ENCODE measurements at regions not wholly inside any gene's neighbourhood (a gene's known extent, or its start where the extent isn't known, plus 50 kb on each side); places are given as distances from the start of the nearest gene placed in this dataset.

- Histone ChIP-seq H3K27ac (no peak overlapping the region), H3K36me3 (no peaks in the 10 kb centered on the region), H3K27me3 (no peaks in the 10 kb centered on the region), H3K4me3 (no peak overlapping the region), H3K4me1 (no peaks in the 10 kb centered on the region), H3K9me3 (no peaks in the 10 kb centered on the region)
- intact Hi-C loops (cut with DNase I), result no loop called here
- TF ChIP-seq EP300 (IDR thresholded peaks at IDR 0.05) (no peak), CTCF (IDR thresholded peaks at IDR 0.05) (no peak), POLR2AphosphoS5 (IDR thresholded peaks at IDR 0.05) (no peak), POLR2A (IDR thresholded peaks at IDR 0.05) (no peak)
- 88 to 91% methylated on average over 2 of the region's 2 CpGs for WGBS, 2 donors
- DNase-seq, result no peak
Measured at GRCh38 chr1:188382851-188383250, 1554.1 kb downstream of the PLA2G4A start.

DNA sequence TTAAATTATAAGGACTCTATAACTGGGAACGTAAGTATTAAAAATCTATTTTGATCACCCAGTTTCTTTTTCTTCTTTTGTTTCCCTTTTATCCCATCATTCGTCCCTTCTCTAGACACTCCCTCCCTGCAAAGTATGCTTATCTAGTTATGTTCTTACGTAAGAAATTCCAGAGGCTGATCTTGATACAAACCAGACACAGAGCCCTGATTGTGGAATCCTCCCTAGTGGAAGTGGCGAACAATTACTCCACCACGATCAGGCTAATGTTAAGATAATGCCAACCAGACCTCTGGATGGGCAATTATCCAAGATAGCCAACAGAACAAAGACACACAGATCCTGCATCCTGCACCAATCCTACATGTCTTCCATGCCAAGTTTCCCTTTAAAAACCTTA lies 1557.4 kb downstream of the PLA2G4A start:
- H3K27ac ChIP-seq, result no peak overlapping the region
- no peak for DNase-seq
- intact Hi-C loops (cut with DNase I), result no loop called here
- TF ChIP-seq POLR2AphosphoS5 (IDR thresholded peaks at IDR 0.05) (no peak), EP300 (IDR thresholded peaks at IDR 0.05) (no peak), CTCF (IDR thresholded peaks at IDR 0.05) (no peak), POLR2A (IDR thresholded peaks at IDR 0.05) (no peak)
- H3K4me3 ChIP-seq, result no peak overlapping the region
- H3K27me3 ChIP-seq, result no peaks in the 10 kb centered on the region
- H3K9me3 ChIP-seq, result peaks cover 0 to 2% (median 0%) of the 10 kb centered on the region in 4 donors
- H3K4me1 ChIP-seq, result no peaks in the 10 kb centered on the region
- 81 to 87% methylated on average over 5 of the region's 5 CpGs for WGBS, 2 donors
- H3K36me3 ChIP-seq, result no peaks in the 10 kb centered on the region

- H3K36me3 ChIP-seq, result no peaks in the 10 kb centered on the region
- peaks cover 0 to 2% (median 0%) of the 10 kb centered on the region in 4 donors for H3K9me3 ChIP-seq
- intact Hi-C loops (cut with DNase I), result no loop called here
- TF ChIP-seq CTCF (IDR thresholded peaks at IDR 0.05) (no peak), POLR2A (IDR thresholded peaks at IDR 0.05) (no peak), EP300 (IDR thresholded peaks at IDR 0.05) (no peak), POLR2AphosphoS5 (IDR thresholded peaks at IDR 0.05) (no peak)
- no peak overlapping the region for H3K27ac ChIP-seq
- no peaks in the 10 kb centered on the region for H3K27me3 ChIP-seq
- 61 to 71% methylated on average over 3 of the region's 3 CpGs for WGBS, 2 donors
- no peak overlapping the region for H3K4me3 ChIP-seq
- no peak for DNase-seq
- no peaks in the 10 kb centered on the region for H3K4me1 ChIP-seq
Measured at GRCh38 chr1:188386666-188387065, 1557.9 kb downstream of the PLA2G4A start.

DNA sequence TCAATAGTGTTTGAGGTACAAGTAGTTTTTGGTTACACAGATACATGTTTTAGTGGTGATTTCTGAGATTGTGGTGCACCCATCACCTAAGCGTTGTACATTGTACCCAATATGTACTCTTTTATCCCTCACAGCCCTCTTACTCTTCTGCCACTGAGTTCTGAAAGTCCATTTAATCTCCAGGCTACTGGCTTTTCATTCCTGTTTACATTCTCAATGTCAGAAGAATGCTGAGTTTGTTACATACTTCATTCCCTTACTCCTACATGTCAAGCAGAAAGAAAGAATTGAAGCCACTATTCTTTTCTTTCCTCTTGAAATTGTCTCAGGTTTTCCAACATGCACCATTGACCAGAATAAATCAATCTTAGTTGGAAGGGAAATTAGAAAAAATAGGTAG lies 1565.9 kb downstream of the PLA2G4A start:
- 87 to 95% methylated on average over 1 of the region's 1 CpG for WGBS, 2 donors
- H3K4me1 ChIP-seq, result no peaks in the 10 kb centered on the region
- no peaks in the 10 kb centered on the region for H3K27me3 ChIP-seq
- TF ChIP-seq CTCF (IDR thresholded peaks at IDR 0.05) (no peak), POLR2A (IDR thresholded peaks at IDR 0.05) (no peak), POLR2AphosphoS5 (IDR thresholded peaks at IDR 0.05) (no peak), EP300 (IDR thresholded peaks at IDR 0.05) (no peak)
- no peak overlapping the region for H3K4me3 ChIP-seq
- intact Hi-C loops (cut with DNase I), result no loop called here
- peaks cover 0 to 1% (median 0%) of the 10 kb centered on the region in 4 donors for H3K9me3 ChIP-seq
- H3K36me3 ChIP-seq, result no peaks in the 10 kb centered on the region
- no peak for DNase-seq
- H3K27ac ChIP-seq, result no peak overlapping the region

GRCh38 chr1:188397521-188397920 lies 1568.8 kb downstream of the PLA2G4A start:
- no peak overlapping the region for H3K27ac ChIP-seq
- intact Hi-C loops (cut with DNase I), result no loop called here
- no peaks in the 10 kb centered on the region for H3K9me3 ChIP-seq
- WGBS, 2 donors, result 83 to 87% methylated on average over 2 of the region's 2 CpGs
- H3K36me3 ChIP-seq, result no peaks in the 10 kb centered on the region
- no peak overlapping the region for H3K4me3 ChIP-seq
- TF ChIP-seq POLR2AphosphoS5 (IDR thresholded peaks at IDR 0.05) (no peak), POLR2A (IDR thresholded peaks at IDR 0.05) (no peak), EP300 (IDR thresholded peaks at IDR 0.05) (no peak), CTCF (IDR thresholded peaks at IDR 0.05) (no peak)
- DNase-seq, result no peak
- no peaks in the 10 kb centered on the region for H3K4me1 ChIP-seq
- H3K27me3 ChIP-seq, result no peaks in the 10 kb centered on the region

Data from sigmoid colon (tissue), 6 donors.